GM04504 (cell line): ENCODE measurements at regions not wholly inside any gene's neighbourhood (a gene's known extent, or its start where the extent isn't known, plus 50 kb on each side); places are given as distances from the start of the nearest gene placed in this dataset.

Source experiments
- DNase-seq: peaks from one replicate; pipeline ENCODE4 v3.0.0-alpha.2; 2012; ENCODE audit warnings: low read depth

DNA sequence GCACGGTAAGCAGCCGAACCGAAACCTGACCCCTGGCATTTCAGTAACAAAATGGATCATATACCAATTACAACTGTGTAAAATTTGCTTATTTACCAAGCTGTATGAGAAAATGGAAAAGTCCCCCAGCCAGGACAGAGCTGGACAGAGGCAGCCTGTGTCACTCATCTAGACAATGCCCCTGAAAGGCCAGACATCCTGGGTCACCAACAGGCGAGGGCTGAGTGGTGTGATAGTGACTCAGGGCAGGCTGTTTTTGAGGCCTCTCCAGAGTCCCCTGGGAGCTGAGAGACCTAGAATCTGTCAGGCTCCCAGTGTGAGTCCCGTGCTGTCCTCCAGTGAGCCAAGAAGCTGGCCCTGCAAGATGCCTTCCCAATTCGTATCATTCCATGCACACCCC, 680.4 kb downstream of the TBC1D22A start:
- no peak for DNase-seq

GRCh38 chr22:47439643-47440265, 677.3 kb downstream of the TBC1D22A start:
- DNase-seq, result no peak

GRCh38 chr22:47437636-47438035, 675.2 kb downstream of the TBC1D22A start:
- DNase-seq, result no peak

DNA sequence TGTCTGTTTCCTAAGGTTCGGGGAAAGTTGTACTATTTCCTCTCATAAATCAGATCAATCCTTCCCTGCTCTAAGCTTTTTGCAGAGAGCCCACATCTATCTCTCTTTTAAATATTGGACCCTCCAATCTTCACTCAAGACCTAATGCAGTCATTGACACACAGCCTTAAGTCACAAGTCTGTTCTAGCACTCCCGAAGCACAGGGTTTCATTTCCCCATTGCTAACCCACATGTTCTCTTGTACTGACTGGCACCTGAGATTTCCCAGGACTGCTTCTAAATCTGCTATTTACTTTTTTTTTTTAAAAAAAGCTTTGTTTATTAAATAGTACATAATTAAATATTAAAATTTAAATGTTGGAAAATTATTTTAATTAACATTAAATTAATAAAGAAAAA, 674.7 kb downstream of the TBC1D22A start:
- DNase-seq, result no peak

DNA sequence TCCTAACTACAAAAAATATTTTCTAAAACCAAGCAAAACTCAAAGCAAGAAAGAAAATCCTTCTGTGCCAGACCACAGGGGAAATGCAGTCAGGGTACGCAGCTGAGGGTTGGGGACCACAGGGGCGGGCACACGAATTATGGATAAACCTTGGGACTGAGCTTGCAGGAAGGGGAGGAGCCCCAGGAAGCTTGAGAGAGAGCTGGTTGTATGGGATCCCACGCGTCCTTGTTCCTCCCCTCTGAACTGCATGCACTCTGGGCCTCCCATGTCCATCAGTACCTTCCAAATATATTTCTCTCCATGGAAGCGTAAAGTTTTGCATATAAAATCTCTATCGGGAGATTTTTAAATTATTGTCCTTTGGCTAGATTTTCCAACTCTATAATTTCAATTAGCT, 673.4 kb downstream of the TBC1D22A start:
- no peak for DNase-seq

- DNase-seq, result no peak
Observed at GRCh38 chr22:47435204-47435487, 672.7 kb downstream of the TBC1D22A start.

GRCh38 chr22:47434336-47435203, 672.1 kb downstream of the TBC1D22A start:
- DNase-seq, result no peak

GRCh38 chr22:47433627-47434026, 671.2 kb downstream of the TBC1D22A start:
- DNase-seq, result no peak

- no peak for DNase-seq
Observed at GRCh38 chr22:47432683-47433082, 670.2 kb downstream of the TBC1D22A start.

DNA sequence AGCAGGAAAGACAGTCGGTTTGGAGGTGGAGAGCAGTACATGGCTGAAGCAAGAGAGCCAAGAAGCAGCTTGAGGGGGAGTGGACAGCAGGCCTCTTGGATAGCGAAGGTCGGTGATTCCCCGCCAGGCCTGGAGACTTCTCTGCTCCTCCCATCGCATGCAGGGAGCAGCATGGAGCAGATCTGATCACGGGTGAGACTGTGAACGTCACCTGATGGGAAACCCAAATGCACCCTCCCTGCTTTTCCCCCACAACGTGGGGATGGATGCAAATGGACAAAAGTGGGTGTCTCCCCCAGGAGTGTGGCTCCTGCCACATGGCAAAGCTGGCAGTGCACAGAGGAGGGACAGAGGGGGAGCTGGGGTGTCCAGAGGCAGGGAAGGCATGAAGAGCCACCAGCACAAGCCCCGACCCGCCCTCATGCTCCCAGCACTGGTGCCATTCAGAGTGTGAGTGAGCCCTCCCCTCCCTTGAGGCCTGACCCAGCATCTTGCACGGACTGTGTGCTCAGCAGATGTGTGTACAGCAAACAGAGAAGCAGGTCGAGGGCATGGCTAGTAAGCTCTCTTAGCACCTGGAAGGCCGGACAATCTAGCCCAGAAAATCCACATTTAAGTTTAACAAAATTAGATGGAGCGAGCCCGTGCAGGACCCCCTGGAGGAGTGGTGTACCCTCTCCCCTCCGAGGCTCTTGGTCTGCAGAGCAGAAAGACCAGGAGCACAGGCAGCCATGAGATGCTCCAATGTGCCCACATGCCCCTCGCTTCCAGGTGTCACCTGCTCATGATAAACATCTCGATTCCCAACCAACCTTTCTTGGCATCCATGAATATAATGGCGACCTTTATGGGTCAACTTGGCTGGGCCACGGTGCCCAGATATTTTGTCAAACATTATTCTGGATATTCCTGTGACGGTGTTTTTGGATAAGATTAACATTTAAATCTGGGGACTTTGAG, 661.7 kb downstream of the TBC1D22A start:
- no peak for DNase-seq

DNA sequence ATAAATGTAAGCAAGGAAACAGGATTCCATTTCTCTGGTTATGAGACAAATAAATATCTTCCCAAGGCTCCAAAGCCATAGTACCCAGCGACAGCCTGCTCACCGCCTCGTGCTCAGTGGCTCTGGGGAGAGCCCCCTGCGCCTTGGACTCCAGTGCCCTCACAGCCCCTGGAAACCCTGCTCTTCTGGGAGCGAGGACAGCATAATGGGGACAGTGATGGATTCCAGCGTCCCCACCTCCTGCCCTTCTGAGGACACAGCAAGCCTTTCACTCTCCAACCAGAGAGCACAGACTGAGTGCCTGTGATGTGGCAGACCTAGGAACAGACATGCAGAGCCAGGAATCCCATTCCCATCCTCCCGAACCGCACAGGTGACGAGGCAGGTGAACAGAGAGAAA, 660.8 kb downstream of the TBC1D22A start:
- no peak for DNase-seq

DNA sequence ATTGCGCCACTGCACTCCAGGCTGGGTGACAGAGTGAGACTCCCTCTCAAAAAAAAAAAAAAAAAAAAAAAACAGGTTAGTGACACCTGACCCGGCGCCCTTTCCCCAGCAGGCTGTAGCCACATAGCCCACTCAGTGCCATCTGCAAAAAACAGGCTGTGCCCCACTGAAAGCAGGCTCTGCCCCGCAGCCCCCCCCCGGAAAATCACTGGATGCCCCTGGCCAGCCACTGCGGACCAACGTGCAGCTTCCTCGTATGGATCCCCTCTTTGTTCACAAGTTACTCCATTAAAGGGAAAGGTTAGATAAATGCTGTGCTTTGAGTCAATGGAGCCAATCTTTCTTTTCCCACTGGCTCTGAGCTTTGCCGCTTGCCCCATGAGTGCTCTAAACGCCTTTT, 660.3 kb downstream of the TBC1D22A start:
- no peak for DNase-seq

GRCh38 chr22:47421846-47422245, 659.4 kb downstream of the TBC1D22A start:
- no peak for DNase-seq

- DNase-seq, result no peak
Observed at GRCh38 chr22:47420211-47420610, 657.8 kb downstream of the TBC1D22A start.

- no peak for DNase-seq
Observed at GRCh38 chr22:47419239-47419638, 656.8 kb downstream of the TBC1D22A start.

DNA sequence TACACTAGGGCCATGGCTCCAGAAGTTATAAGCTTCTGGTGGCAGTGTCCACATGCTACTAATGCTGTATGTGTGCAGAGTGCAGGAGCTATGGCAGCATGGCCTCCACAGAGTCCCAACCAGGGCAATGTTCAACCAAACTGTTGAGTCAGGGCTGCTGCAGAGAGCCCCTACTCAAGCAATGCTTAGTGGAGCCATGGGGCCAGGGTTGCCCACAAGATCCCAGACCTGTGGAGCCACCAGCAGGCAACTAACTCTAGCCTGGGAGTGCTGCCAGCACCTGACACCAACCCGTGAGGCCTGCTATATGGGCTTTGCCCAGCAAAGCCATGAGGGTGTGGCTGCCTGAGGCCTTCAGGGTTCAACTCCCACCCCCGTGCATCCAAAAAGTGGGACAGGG, 655.2 kb downstream of the TBC1D22A start:
- no peak for DNase-seq

GRCh38 chr22:47411006-47411405, 648.6 kb downstream of the TBC1D22A start:
- DNase-seq, result no peak

DNA sequence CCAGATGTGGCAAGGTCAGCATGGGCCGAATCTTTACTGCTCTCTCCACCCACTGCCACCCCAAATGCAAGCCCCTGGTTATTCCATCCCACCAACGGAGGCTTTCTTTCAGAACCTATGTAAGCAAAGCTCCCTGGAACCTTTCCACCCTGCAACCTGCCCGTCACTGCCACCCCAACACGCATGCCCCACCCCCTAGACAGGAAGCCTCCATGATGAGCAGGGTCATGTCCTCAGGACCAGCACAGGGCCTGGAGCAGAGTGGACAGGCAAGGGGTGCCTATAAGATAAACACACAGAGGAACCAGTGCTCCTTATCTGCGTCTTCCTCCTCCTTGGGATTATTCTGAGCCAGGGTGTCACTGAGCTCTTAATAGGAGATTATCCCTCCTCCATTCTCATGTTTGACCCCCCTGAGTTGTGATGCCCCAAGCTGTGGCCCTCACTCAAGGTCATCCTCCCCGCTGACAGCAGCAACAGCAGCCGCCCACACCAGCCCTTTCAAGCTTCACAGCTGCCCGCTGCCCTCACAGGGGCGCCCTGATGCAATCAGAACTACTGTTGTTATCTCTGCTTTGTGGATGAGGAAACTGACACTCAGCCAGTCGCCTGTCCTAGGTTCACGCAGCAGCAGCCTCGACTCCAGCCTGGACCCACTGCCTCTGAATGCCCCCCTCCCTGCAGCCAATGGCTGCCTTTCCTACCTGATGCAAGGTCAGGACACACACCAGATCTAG, 647.3 kb downstream of the TBC1D22A start:
- no peak for DNase-seq

DNA sequence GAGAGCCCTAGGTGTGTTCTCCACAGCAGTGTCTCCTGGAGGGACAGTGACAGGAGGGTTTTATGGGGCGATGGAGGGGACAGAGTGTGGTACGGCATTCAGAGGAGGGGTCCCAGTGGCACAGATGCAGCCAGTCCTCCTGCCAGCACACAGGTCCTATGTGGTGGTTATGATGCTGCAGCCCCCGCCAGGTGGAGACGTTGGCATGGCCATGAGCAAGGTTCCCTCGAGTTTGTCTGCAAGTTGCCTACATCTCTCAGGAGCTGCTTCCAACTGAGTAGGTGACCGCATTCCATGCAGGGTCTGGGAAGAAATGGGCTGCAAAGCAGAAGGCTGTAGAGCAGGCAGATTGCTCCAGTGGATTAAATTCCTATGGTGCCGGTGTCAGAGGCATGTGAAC, 646.0 kb downstream of the TBC1D22A start:
- DNase-seq, result no peak

GRCh38 chr22:47407461-47408025, 645.1 kb downstream of the TBC1D22A start:
- no peak for DNase-seq

DNA sequence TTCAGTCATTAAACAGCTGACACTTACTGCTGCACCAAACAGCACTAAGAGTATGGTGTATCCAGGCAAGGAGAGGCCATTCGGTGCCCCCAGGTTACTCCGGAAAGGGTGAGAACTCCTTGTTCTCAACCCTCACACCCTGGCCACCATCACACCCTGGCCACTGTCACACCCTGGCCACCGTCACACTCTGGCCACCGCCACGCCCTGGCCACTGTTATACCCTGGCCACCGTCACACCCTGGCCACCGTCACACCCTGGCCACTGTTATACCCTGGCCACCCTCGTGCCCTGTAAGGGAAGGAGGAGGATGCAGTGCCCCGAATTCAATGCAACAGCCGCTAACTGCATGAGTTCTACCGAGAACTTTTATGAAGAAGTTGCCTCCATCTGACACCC, 644.4 kb downstream of the TBC1D22A start:
- no peak for DNase-seq
